ENCODE measurements at regions not wholly inside any gene's neighbourhood (a gene's known extent, or its start where the extent isn't known, plus 50 kb on each side); places are given as distances from the start of the nearest gene placed in this dataset.

GRCh38 chr13:40168425-40169166, 497.8 kb downstream of the FOXO1 start:
- DNase-seq (ENCODE audit: low spot score), result no peak
- ChIA-PET POLR2A (ENCODE audit: low non-redundant PET) (no interaction called here), CTCF (interaction anchor here (0.7 kb wide), 1 partner anchor 96 kb away, joined by 3 read pairs; no protein-coding TSS in a partner anchor)
- TF ChIP-seq CTCF (conservative IDR thresholded peaks at IDR 0.05; ENCODE audit: low read depth), result no peak
- H3K27ac ChIP-seq, result no peak overlapping the region

GRCh38 chr13:40169476-40169875, 497.0 kb downstream of the FOXO1 start:
- ChIA-PET CTCF (no interaction called here), POLR2A (ENCODE audit: low non-redundant PET) (no interaction called here)
- no peak for DNase-seq (ENCODE audit: low spot score)
- no peak overlapping the region for H3K27ac ChIP-seq
- TF ChIP-seq CTCF (conservative IDR thresholded peaks at IDR 0.05; ENCODE audit: low read depth), result no peak

DNA sequence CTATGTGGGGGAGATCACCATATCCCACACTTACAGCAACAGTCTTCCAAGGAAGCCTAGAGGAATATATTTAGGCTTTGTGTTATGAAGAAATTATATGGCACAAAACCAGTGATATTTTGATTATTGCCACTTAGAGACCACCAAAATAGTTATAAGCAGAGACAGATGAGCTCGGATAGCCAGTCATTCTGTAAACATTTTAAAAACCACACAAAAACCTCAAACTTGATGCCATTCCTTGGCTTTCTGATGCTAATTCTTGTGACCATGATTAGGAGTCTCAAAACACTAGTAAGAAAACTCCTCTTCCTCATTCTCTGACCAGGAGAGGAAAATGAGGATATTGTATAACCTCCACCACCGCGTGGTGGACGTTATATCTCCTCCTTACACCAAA, 496.4 kb downstream of the FOXO1 start:
- CTCF ChIA-PET, result no interaction called here
- H3K27ac ChIP-seq, result no peak overlapping the region
- DNase-seq (ENCODE audit: low spot score), result no peak
- no peak for TF ChIP-seq CTCF (conservative IDR thresholded peaks at IDR 0.05; ENCODE audit: low read depth)
- POLR2A ChIA-PET (ENCODE audit: low non-redundant PET), result no interaction called here

DNA sequence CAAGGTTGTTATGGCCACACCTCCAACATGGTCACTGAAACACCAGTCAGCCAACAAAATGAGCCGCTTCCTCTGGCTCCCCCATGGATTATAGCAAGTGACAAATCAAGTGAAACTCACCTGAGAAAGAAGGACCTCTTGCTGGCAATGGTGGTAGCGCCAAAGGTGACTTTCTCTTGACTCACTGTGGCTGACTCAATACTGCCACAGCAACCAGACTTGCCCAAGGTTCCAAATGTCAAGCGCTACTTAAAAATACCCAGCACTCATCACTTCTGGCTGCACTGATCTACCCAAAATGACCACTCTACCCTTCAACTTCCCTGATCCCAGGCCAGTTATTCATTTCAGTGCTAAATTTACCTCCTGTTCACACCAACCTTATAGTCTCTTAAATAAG, 495.5 kb downstream of the FOXO1 start:
- no peak for TF ChIP-seq CTCF (conservative IDR thresholded peaks at IDR 0.05; ENCODE audit: low read depth)
- no peak for DNase-seq (ENCODE audit: low spot score)
- ChIA-PET CTCF (no interaction called here), POLR2A (ENCODE audit: low non-redundant PET) (no interaction called here)
- no peak overlapping the region for H3K27ac ChIP-seq

GRCh38 chr13:40171566-40171965, 494.9 kb downstream of the FOXO1 start:
- CTCF ChIA-PET, result interaction anchor here (0.6 kb wide), 1 partner anchor 388 kb away, joined by 3 read pairs; no protein-coding TSS in a partner anchor

GRCh38 chr13:40172149-40172591, 494.3 kb downstream of the FOXO1 start:
- ChIA-PET CTCF (no interaction called here), POLR2A (ENCODE audit: low non-redundant PET) (no interaction called here)
- DNase-seq (ENCODE audit: low spot score), result peak; percentile 22
- H3K27ac ChIP-seq, result peak overlapping the region; percentile 64
- no peak for TF ChIP-seq CTCF (conservative IDR thresholded peaks at IDR 0.05; ENCODE audit: low read depth)

More at GRCh38 chr13:40171566-40171965, 494.9 kb downstream of the FOXO1 start:
- POLR2A ChIA-PET (ENCODE audit: low non-redundant PET), result no interaction called here
- DNase-seq (ENCODE audit: low spot score), result no peak
- no peak for TF ChIP-seq CTCF (conservative IDR thresholded peaks at IDR 0.05; ENCODE audit: low read depth)
- H3K27ac ChIP-seq, result no peak overlapping the region

All from RWPE1 (cell line).